ENCODE measurements at regions not wholly inside any gene's neighbourhood (a gene's known extent, or its start where the extent isn't known, plus 50 kb on each side); places are given as distances from the start of the nearest gene placed in this dataset.
"Not testable (repeated sequence)": the region's sequence is repeated elsewhere in the genome, so short reads cannot be mapped to it uniquely, and the experiment has no call there.

DNA sequence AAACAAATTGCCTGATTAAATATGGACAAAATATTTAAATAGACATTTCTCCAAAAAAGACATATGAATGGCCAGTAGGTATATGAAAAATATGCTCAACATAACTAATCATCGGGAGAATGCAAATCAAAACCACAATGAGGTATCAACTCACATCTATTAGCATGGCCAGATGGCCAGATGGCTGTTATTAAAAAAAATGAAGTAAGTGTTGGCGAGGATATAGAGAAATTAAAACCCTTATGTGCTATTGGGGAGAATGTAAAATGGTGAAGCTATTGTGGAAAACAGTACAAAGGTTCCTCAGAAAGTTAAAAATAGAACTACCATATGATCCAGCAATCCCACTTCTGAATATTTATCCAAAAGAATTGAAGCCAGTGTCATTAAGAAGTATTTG, 272.3 kb upstream of the ZNF804A start:
- no peak overlapping the region for H3K27ac ChIP-seq (ENCODE audit: insufficient read depth in 1 of 2, low read depth in 1 of 2, low read length in 2 of 2, poor library complexity in 1 of 2, severe bottlenecking in 2 of 2)
- POLR2A ChIA-PET: no interaction called here
- no peaks in the 10 kb centered on the region for H3K4me1 ChIP-seq (ENCODE audit: control extremely low read depth in 1 of 4, control insufficient read depth in 4 of 4, insufficient read depth in 4 of 4, low read length in 3 of 4)

GRCh38 chr2:184327805-184328204, 270.5 kb upstream of the ZNF804A start:
- DNase-seq; H3K4me1 ChIP-seq (ENCODE audit: control extremely low read depth in 1 of 4, control insufficient read depth in 4 of 4, insufficient read depth in 4 of 4, low read length in 3 of 4); CTCF ChIA-PET; H3K27ac ChIP-seq (ENCODE audit: insufficient read depth in 1 of 2, low read depth in 1 of 2, low read length in 2 of 2, poor library complexity in 1 of 2, severe bottlenecking in 2 of 2); POLR2A ChIA-PET; H3K27me3 ChIP-seq (replicated peaks in 2 of 5; ENCODE audit: control insufficient read depth in 4 of 5, insufficient read depth in 5 of 5, low read length in 4 of 5); H3K36me3 ChIP-seq (ENCODE audit: control insufficient read depth in 4 of 4, insufficient read depth in 4 of 4, low read length in 3 of 4); H3K9me3 ChIP-seq (ENCODE audit: control extremely low read depth in 1 of 5, control insufficient read depth in 4 of 5, insufficient read depth in 2 of 5, low read depth in 1 of 5, low read length in 4 of 5); H3K4me3 ChIP-seq (ENCODE audit: control insufficient read depth in 1 of 7, extremely low read depth in 1 of 7, insufficient read depth in 4 of 7, low read depth in 2 of 7, low read length in 6 of 7): not testable (repeated sequence)
- WGBS (ENCODE audit: insufficient coverage): 92% methylated on average over 7 of the region's 30 CpGs

More for the DNA sequence above, 272.3 kb upstream of the ZNF804A start:
- no peaks in the 10 kb centered on the region for H3K27me3 ChIP-seq (replicated peaks in 2 of 5; ENCODE audit: control insufficient read depth in 4 of 5, insufficient read depth in 5 of 5, low read length in 4 of 5)
- no peak overlapping the region for H3K4me3 ChIP-seq (ENCODE audit: control insufficient read depth in 1 of 7, extremely low read depth in 1 of 7, insufficient read depth in 4 of 7, low read depth in 2 of 7, low read length in 6 of 7)
- CTCF ChIA-PET: no interaction called here
- WGBS (ENCODE audit: insufficient coverage): no CpG with 5 or more reads among the region's 2 CpGs
- H3K36me3 ChIP-seq (ENCODE audit: control insufficient read depth in 4 of 4, insufficient read depth in 4 of 4, low read length in 3 of 4): no peaks in the 10 kb centered on the region
- H3K9me3 ChIP-seq (ENCODE audit: control extremely low read depth in 1 of 5, control insufficient read depth in 4 of 5, insufficient read depth in 2 of 5, low read depth in 1 of 5, low read length in 4 of 5): no peaks in the 10 kb centered on the region
- DNase-seq: no peak

GRCh38 chr2:184330561-184330960, 267.8 kb upstream of the ZNF804A start:
- H3K9me3 ChIP-seq (ENCODE audit: control extremely low read depth in 1 of 5, control insufficient read depth in 4 of 5, insufficient read depth in 2 of 5, low read depth in 1 of 5, low read length in 4 of 5); DNase-seq; POLR2A ChIA-PET; H3K27ac ChIP-seq (ENCODE audit: insufficient read depth in 1 of 2, low read depth in 1 of 2, low read length in 2 of 2, poor library complexity in 1 of 2, severe bottlenecking in 2 of 2); H3K27me3 ChIP-seq (replicated peaks in 2 of 5; ENCODE audit: control insufficient read depth in 4 of 5, insufficient read depth in 5 of 5, low read length in 4 of 5); CTCF ChIA-PET; H3K4me3 ChIP-seq (ENCODE audit: control insufficient read depth in 1 of 7, extremely low read depth in 1 of 7, insufficient read depth in 4 of 7, low read depth in 2 of 7, low read length in 6 of 7); H3K36me3 ChIP-seq (ENCODE audit: control insufficient read depth in 4 of 4, insufficient read depth in 4 of 4, low read length in 3 of 4); H3K4me1 ChIP-seq (ENCODE audit: control extremely low read depth in 1 of 4, control insufficient read depth in 4 of 4, insufficient read depth in 4 of 4, low read length in 3 of 4): not testable (repeated sequence)
- 98% methylated on average over 15 of the region's 18 CpGs for WGBS (ENCODE audit: insufficient coverage)

- no peak overlapping the region for H3K27ac ChIP-seq (ENCODE audit: insufficient read depth in 1 of 2, low read depth in 1 of 2, low read length in 2 of 2, poor library complexity in 1 of 2, severe bottlenecking in 2 of 2)
- CTCF ChIA-PET: no interaction called here
Observed at GRCh38 chr2:184336688-184337087, 261.6 kb upstream of the ZNF804A start.

DNA sequence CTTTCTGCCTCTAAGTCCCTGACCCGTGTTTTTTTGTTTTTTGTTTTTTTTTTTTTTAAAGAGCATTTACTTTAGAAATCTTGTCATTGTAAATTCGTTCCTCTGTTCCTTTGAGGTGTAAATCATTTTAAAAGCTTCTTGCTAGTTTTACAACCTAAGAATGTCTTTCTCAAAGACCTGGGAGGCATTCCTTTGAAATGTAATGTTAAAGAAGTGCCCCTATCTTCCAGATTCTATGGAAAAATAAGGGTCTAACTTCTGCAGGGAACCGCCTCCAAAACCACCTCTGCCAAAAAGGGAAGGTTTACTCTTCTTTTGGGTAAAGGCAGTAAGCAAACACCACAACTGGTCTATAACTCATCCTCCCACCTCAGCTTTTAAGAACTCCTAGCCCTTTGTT, 259.6 kb upstream of the ZNF804A start:
- H3K4me1 ChIP-seq (ENCODE audit: control extremely low read depth in 1 of 4, control insufficient read depth in 4 of 4, insufficient read depth in 4 of 4, low read length in 3 of 4): no peaks in the 10 kb centered on the region
- ChIA-PET CTCF (no interaction called here), POLR2A (no interaction called here)
- H3K27me3 ChIP-seq (replicated peaks in 2 of 5; ENCODE audit: control insufficient read depth in 4 of 5, insufficient read depth in 5 of 5, low read length in 4 of 5): peaks cover 0 to 2% (median 0%) of the 10 kb centered on the region in 5 experiments
- H3K9me3 ChIP-seq (ENCODE audit: control extremely low read depth in 1 of 5, control insufficient read depth in 4 of 5, insufficient read depth in 2 of 5, low read depth in 1 of 5, low read length in 4 of 5): no peaks in the 10 kb centered on the region
- no peaks in the 10 kb centered on the region for H3K36me3 ChIP-seq (ENCODE audit: control insufficient read depth in 4 of 4, insufficient read depth in 4 of 4, low read length in 3 of 4)
- no peak for DNase-seq
- no peak overlapping the region for H3K4me3 ChIP-seq (ENCODE audit: control insufficient read depth in 1 of 7, extremely low read depth in 1 of 7, insufficient read depth in 4 of 7, low read depth in 2 of 7, low read length in 6 of 7)
- H3K27ac ChIP-seq (ENCODE audit: insufficient read depth in 1 of 2, low read depth in 1 of 2, low read length in 2 of 2, poor library complexity in 1 of 2, severe bottlenecking in 2 of 2): no peak overlapping the region
- no CpG with 5 or more reads among the region's 3 CpGs for WGBS (ENCODE audit: insufficient coverage)

More at GRCh38 chr2:184336688-184337087, 261.6 kb upstream of the ZNF804A start:
- Histone ChIP-seq H3K4me3 (ENCODE audit: control insufficient read depth in 1 of 7, extremely low read depth in 1 of 7, insufficient read depth in 4 of 7, low read depth in 2 of 7, low read length in 6 of 7) (no peak overlapping the region), H3K4me1 (ENCODE audit: control extremely low read depth in 1 of 4, control insufficient read depth in 4 of 4, insufficient read depth in 4 of 4, low read length in 3 of 4) (no peaks in the 10 kb centered on the region), H3K36me3 (ENCODE audit: control insufficient read depth in 4 of 4, insufficient read depth in 4 of 4, low read length in 3 of 4) (no peaks in the 10 kb centered on the region), H3K9me3 (ENCODE audit: control extremely low read depth in 1 of 5, control insufficient read depth in 4 of 5, insufficient read depth in 2 of 5, low read depth in 1 of 5, low read length in 4 of 5) (no peaks in the 10 kb centered on the region), H3K27me3 (replicated peaks in 2 of 5; ENCODE audit: control insufficient read depth in 4 of 5, insufficient read depth in 5 of 5, low read length in 4 of 5) (no peaks in the 10 kb centered on the region)
- DNase-seq: no peak
- WGBS (ENCODE audit: insufficient coverage): no CpG with 5 or more reads among the region's 1 CpG
- POLR2A ChIA-PET: no interaction called here

DNA sequence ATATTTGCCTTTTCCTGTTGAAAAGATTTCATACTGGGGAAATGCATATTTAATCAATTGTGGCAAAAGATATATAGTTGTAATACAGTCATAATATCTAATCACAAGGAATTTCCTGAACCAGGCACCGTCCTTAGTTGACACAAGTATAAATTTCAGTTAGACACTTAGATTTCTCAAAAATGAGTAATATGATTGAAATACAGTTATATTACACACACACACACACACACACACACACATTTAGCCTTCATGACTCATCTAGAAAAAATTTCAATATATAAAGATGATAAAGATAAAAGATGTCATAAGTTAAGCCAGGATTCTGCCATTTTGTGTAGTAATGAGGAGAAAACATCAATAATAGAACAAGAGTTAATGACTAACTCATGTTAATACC, 258.4 kb upstream of the ZNF804A start:
- Histone ChIP-seq H3K36me3 (ENCODE audit: control insufficient read depth in 4 of 4, insufficient read depth in 4 of 4, low read length in 3 of 4) (no peaks in the 10 kb centered on the region), H3K27me3 (replicated peaks in 2 of 5; ENCODE audit: control insufficient read depth in 4 of 5, insufficient read depth in 5 of 5, low read length in 4 of 5) (peaks cover 0 to 2% (median 0%) of the 10 kb centered on the region in 5 experiments), H3K4me3 (ENCODE audit: control insufficient read depth in 1 of 7, extremely low read depth in 1 of 7, insufficient read depth in 4 of 7, low read depth in 2 of 7, low read length in 6 of 7) (no peak overlapping the region), H3K4me1 (ENCODE audit: control extremely low read depth in 1 of 4, control insufficient read depth in 4 of 4, insufficient read depth in 4 of 4, low read length in 3 of 4) (no peaks in the 10 kb centered on the region), H3K27ac (ENCODE audit: insufficient read depth in 1 of 2, low read depth in 1 of 2, low read length in 2 of 2, poor library complexity in 1 of 2, severe bottlenecking in 2 of 2) (no peak overlapping the region), H3K9me3 (ENCODE audit: control extremely low read depth in 1 of 5, control insufficient read depth in 4 of 5, insufficient read depth in 2 of 5, low read depth in 1 of 5, low read length in 4 of 5) (no peaks in the 10 kb centered on the region)
- WGBS (ENCODE audit: insufficient coverage): no CpG with 5 or more reads among the region's 1 CpG
- DNase-seq: no peak
- ChIA-PET CTCF (no interaction called here), POLR2A (no interaction called here)

GRCh38 chr2:184346338-184346862, 251.9 kb upstream of the ZNF804A start:
- POLR2A ChIA-PET: no interaction called here
- CTCF ChIA-PET: no interaction called here
- Histone ChIP-seq H3K27ac (ENCODE audit: insufficient read depth in 1 of 2, low read depth in 1 of 2, low read length in 2 of 2, poor library complexity in 1 of 2, severe bottlenecking in 2 of 2) (no peak overlapping the region), H3K36me3 (ENCODE audit: control insufficient read depth in 4 of 4, insufficient read depth in 4 of 4, low read length in 3 of 4) (no peaks in the 10 kb centered on the region), H3K4me3 (ENCODE audit: control insufficient read depth in 1 of 7, extremely low read depth in 1 of 7, insufficient read depth in 4 of 7, low read depth in 2 of 7, low read length in 6 of 7) (no peak overlapping the region), H3K9me3 (ENCODE audit: control extremely low read depth in 1 of 5, control insufficient read depth in 4 of 5, insufficient read depth in 2 of 5, low read depth in 1 of 5, low read length in 4 of 5) (no peaks in the 10 kb centered on the region), H3K27me3 (replicated peaks in 2 of 5; ENCODE audit: control insufficient read depth in 4 of 5, insufficient read depth in 5 of 5, low read length in 4 of 5) (peaks cover 0 to 2% (median 0%) of the 10 kb centered on the region in 5 experiments), H3K4me1 (ENCODE audit: control extremely low read depth in 1 of 4, control insufficient read depth in 4 of 4, insufficient read depth in 4 of 4, low read length in 3 of 4) (no peaks in the 10 kb centered on the region)
- no peak for DNase-seq
- 90% methylated on average over 1 of the region's 2 CpGs for WGBS (ENCODE audit: insufficient coverage)

All from common myeloid progenitor, CD34-positive (primary cell).